Ovary (tissue), 3 donors: ENCODE measurements at regions not wholly inside any gene's neighbourhood (a gene's known extent, or its start where the extent isn't known, plus 50 kb on each side); places are given as distances from the start of the nearest gene placed in this dataset.

ENCODE experiments used
- CTCF ChIP-seq, 3 donors: fragments of 450-650 bp in 2 of 3; fragments of 200-600 bp in 1 of 3; IDR thresholded peaks; one replicate each; pipeline versions ENCODE4 v1.5.1 to v1.8.0; 2016 to 2022; ENCODE audit warnings: antibody characterized with exemption in 3 of 3, mild to moderate bottlenecking in 1 of 3
- POLR2A ChIP-seq: fragments of 450-650 bp; IDR thresholded peaks from one replicate; pipeline ENCODE4 v1.6.1; 2017; ENCODE audit warnings: antibody characterized with exemption, mild to moderate bottlenecking, moderate library complexity
- donor health status: DM: no; HTN: no; CAD: no.

DNA sequence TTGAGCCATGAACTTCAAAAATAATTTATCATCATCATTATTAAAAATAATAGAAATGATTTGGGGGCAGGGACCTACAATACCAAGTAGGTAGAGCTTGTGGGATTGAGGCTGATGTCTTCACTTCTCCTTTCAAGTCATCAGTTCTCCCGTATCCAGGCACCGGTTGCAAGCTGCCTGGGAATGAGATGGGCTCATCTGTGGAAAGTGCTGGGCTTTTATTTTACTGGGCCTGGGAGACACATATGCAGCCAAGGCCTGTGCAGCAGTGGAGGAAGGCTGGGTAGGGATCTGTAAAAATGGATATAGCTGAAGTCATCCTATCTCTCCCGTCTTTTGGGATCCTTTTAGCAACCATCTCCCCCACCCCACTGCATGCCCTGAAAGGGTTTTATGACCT, 284.1 kb upstream of the CLINT1 start:
- TF ChIP-seq CTCF (IDR thresholded peaks at IDR 0.05) (no peak), POLR2A (no peak)
